WTC11 (cell line): ENCODE measurements at regions not wholly inside any gene's neighbourhood (a gene's known extent, or its start where the extent isn't known, plus 50 kb on each side); places are given as distances from the start of the nearest gene placed in this dataset.

Experiments
- ATAC-seq: fragments of 200-7000 bp; cut with Tn5 transposase; 2 replicates; pipeline ENCODE4 v1.10.0; 2021; ENCODE audit warnings: mild to moderate bottlenecking, moderate library complexity
- CTCF ChIA-PET: fragments of 300-600 bp; sonication (Branson Sonifier 250); formaldehyde crosslinking; loops from one replicate; lab custom pipeline; 2021; ENCODE audit warnings: antibody characterized with exemption; lab: Charles Lee
- POLR2A ChIA-PET: fragments of 350-600 bp; sonication (Branson Sonifier 250); formaldehyde crosslinking; loops from one replicate; lab custom pipeline; 2021; ENCODE audit warnings: antibody characterized with exemption; lab: Charles Lee
- DNase-seq: peaks from one replicate; pipeline ENCODE4 v3.0.0; 2021; ENCODE audit warnings: low spot score
- H3K27ac Mint-ChIP-seq: 2 replicates; pipeline ENCODE4 v1.8.0; 2021; ENCODE audit warnings: mixed read lengths
- H3K27me3 Mint-ChIP-seq: 2 replicates; pipeline ENCODE4 v1.8.0; 2021; ENCODE audit warnings: low read depth, mild to moderate bottlenecking, moderate library complexity, mixed read lengths
- H3K36me3 Mint-ChIP-seq: 2 replicates; pipeline ENCODE4 v1.8.0; 2021; ENCODE audit warnings: mixed read lengths
- H3K4me1 Mint-ChIP-seq: 2 replicates; pipeline ENCODE4 v1.8.0; 2022; ENCODE audit warnings: mixed read lengths
- H3K4me3 Mint-ChIP-seq: 2 replicates; pipeline ENCODE4 v1.8.0; 2021; ENCODE audit warnings: mild to moderate bottlenecking, moderate library complexity, mixed read lengths
- H3K9me3 Mint-ChIP-seq: 2 replicates; pipeline ENCODE4 v1.8.0; 2021; ENCODE audit warnings: mixed read lengths
- CREM ChIP-seq: sonication (generic); formaldehyde crosslinking; IDR thresholded peaks from 2 replicates; pipeline ENCODE4 v1.8.1; 2022; ENCODE audit warnings: mild to moderate bottlenecking, missing genetic modification reagents, moderate library complexity
- FOXP1 ChIP-seq: sonication (generic); formaldehyde crosslinking; IDR thresholded peaks from 2 replicates; pipeline ENCODE4 v1.8.0; 2022; ENCODE audit warnings: missing genetic modification reagents, mild to moderate bottlenecking, moderate library complexity, borderline replicate concordance
- GABPB1 ChIP-seq: sonication (generic); formaldehyde crosslinking; IDR thresholded peaks from 2 replicates; pipeline ENCODE4 v1.8.1; 2023; ENCODE audit warnings: mild to moderate bottlenecking, missing genetic modification reagents
- KAT7 ChIP-seq: sonication (generic); formaldehyde crosslinking; IDR thresholded peaks from 2 replicates; pipeline ENCODE4 v1.8.1; 2023; ENCODE audit warnings: missing genetic modification reagents, mild to moderate bottlenecking, borderline replicate concordance
- MXD4 ChIP-seq: fragments of 250-450 bp; sonication (Bioruptor Pico); IDR thresholded peaks from 2 replicates; pipeline ENCODE4 v1.8.0; 2021; ENCODE audit warnings: mild to moderate bottlenecking, moderate library complexity, borderline replicate concordance
- NR1H2 ChIP-seq: sonication (generic); formaldehyde crosslinking; IDR thresholded peaks from 2 replicates; pipeline ENCODE4 v1.9.0; 2021; ENCODE audit warnings: mild to moderate bottlenecking, moderate library complexity, missing genetic modification reagents
- NR2C2 ChIP-seq: sonication (generic); formaldehyde crosslinking; IDR thresholded peaks from 2 replicates; pipeline ENCODE4 v1.8.0; 2022; ENCODE audit warnings: mild to moderate bottlenecking, missing genetic modification reagents
- OVOL2 ChIP-seq: fragments of 250-450 bp; sonication (Bioruptor Pico); IDR thresholded peaks from 2 replicates; pipeline ENCODE4 v1.9.0; 2021; ENCODE audit warnings: mild to moderate bottlenecking, borderline replicate concordance
- SMAD3 ChIP-seq: sonication (generic); formaldehyde crosslinking; IDR thresholded peaks from 2 replicates; pipeline ENCODE4 v1.8.0; 2022; ENCODE audit warnings: missing genetic modification reagents, mild to moderate bottlenecking, borderline replicate concordance
- SMAD4 ChIP-seq: sonication (generic); formaldehyde crosslinking; IDR thresholded peaks from 2 replicates; pipeline ENCODE4 v1.8.0; 2022; ENCODE audit warnings: mild to moderate bottlenecking, missing genetic modification reagents
- SOX15 ChIP-seq: fragments of 250-450 bp; sonication (Bioruptor Pico); IDR thresholded peaks from 2 replicates; pipeline ENCODE4 v1.9.0; 2021; ENCODE audit warnings: mild to moderate bottlenecking
- TEAD4 ChIP-seq: sonication (generic); formaldehyde crosslinking; IDR thresholded peaks from 2 replicates; pipeline ENCODE4 v1.8.0; 2022; ENCODE audit warnings: mild to moderate bottlenecking, missing genetic modification reagents
- ZBTB21 ChIP-seq: sonication (generic); formaldehyde crosslinking; IDR thresholded peaks from 2 replicates; pipeline ENCODE4 v1.8.1; 2023; ENCODE audit warnings: mild to moderate bottlenecking, missing genetic modification reagents, borderline replicate concordance
- ZMAT4 ChIP-seq: fragments of 250-450 bp; sonication (Bioruptor Pico); IDR thresholded peaks from 2 replicates; pipeline ENCODE4 v1.9.0; 2021; ENCODE audit warnings: mild to moderate bottlenecking
- ZNF121 ChIP-seq: sonication (generic); formaldehyde crosslinking; IDR thresholded peaks from 2 replicates; pipeline ENCODE4 v1.8.0; 2023; ENCODE audit warnings: missing genetic modification reagents
- ZNF423 ChIP-seq: fragments of 250-450 bp; sonication (Bioruptor Pico); IDR thresholded peaks from 2 replicates; pipeline ENCODE4 v2.1.2; 2022; ENCODE audit warnings: mild to moderate bottlenecking, moderate library complexity
- ZNF425 ChIP-seq: fragments of 250-450 bp; sonication (Bioruptor Pico); conservative IDR thresholded peaks from 2 replicates; pipeline ENCODE4 v1.9.0; 2021; ENCODE audit warnings: mild to moderate bottlenecking
- TF ChIP-seq, protein P1 (sequence below): sonication (generic); formaldehyde crosslinking; IDR thresholded peaks from 2 replicates; pipeline ENCODE4 v1.8.0; 2022; ENCODE audit warnings: mild to moderate bottlenecking, missing genetic modification reagents
- TF ChIP-seq, protein P2 (sequence below): sonication (generic); formaldehyde crosslinking; IDR thresholded peaks from 2 replicates; pipeline ENCODE4 v1.8.1; 2022; ENCODE audit warnings: mild to moderate bottlenecking, missing genetic modification reagents, moderate library complexity, borderline replicate concordance

DNA sequence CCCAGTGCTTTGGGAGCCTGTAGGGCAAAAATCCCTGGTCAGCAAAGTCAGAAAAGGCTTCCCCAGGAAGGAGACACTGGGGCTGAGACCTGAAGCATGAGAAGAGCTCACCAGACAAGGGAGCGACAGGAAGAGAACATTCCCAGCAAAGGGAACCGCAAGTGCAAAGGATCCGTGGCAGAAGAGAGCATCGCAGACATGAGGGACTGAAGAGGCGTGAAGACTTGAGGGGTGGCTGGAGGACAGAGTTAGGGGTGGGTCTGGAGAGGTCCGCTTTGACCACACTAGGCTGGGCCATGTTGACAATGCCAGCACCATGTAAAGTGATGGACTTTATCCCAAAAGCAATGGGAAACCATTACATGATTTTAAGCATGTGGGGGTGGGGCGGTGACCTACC lies 128.1 kb upstream of the IRX3 start:
- no peak for TF ChIP-seq NR2C2 (CRISPR knock-in tag)
- TF ChIP-seq, protein P1, sequence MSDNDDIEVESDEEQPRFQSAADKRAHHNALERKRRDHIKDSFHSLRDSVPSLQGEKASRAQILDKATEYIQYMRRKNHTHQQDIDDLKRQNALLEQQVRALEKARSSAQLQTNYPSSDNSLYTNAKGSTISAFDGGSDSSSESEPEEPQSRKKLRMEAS (CRISPR knock-in tag): 0 out of 2 replicates have a peak, but pooled peaks have one; percentile 31
- TF ChIP-seq, all 79 proteins: peak for 1
- peaks cover 18% of the 10 kb centered on the region for H3K4me1 Mint-ChIP-seq
- ATAC-seq (no peak), DNase-seq (no peak)
- no peak overlapping the region for H3K27ac Mint-ChIP-seq
- H3K9me3 Mint-ChIP-seq: peaks cover 10% of the 10 kb centered on the region
- no peak overlapping the region for H3K4me3 Mint-ChIP-seq
- ChIA-PET CTCF (no interaction called here), POLR2A (no interaction called here)
- peaks cover 4% of the 10 kb centered on the region; the same call in 1 of the 2 replicates for H3K36me3 Mint-ChIP-seq
- H3K27me3 Mint-ChIP-seq: peaks cover 15% of the 10 kb centered on the region

DNA sequence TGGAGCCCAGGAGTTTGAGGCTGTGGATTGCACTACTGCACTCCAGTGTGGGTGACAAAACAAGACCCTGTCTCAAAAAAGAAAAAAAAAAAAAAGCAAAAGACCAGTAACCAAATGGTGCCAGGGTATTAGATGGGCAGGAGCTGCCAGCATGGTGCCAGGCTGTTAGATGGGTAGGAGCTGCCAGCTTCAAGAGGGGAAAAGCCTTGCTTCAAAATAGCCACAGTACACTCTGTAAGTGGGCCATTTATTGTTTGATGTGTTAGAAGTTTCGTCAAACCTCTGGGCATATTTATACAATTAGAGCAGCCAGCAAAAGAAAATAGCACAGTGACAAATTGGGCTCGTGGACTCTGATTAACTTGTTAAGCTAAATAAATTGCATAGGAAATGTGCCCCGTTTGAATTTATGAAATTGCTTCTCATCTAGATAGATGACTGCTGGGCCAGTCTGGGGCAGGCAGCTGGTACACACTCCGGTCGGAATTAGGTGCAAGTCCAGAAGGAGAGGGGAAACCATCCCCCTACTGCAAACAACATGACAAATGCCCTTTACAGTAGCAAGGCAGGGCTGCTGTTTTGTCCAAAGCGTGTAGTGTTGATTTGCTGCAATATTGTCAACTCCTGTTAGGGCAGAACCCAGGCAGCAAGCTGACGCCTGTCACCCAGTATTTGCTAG lies 126.3 kb upstream of the IRX3 start:
- Mint-ChIP-seq H3K4me3 (no peak overlapping the region), H3K36me3 (peaks cover 4% of the 10 kb centered on the region; the same call in 1 of the 2 replicates), H3K4me1 (peaks cover 20% of the 10 kb centered on the region), H3K9me3 (peaks cover 10% of the 10 kb centered on the region), H3K27ac (no peak overlapping the region), H3K27me3 (peaks cover 15% of the 10 kb centered on the region)
- ATAC-seq (no peak), DNase-seq (no peak)
- TF ChIP-seq TEAD4: no peak
- no peak for TF ChIP-seq ZMAT4 (CRISPR knock-in tag)
- TF ChIP-seq GABPB1 (CRISPR knock-in tag): no peak
- TF ChIP-seq SOX15 (CRISPR knock-in tag): no peak
- no peak for TF ChIP-seq KAT7 (CRISPR knock-in tag)
- ChIA-PET CTCF (no interaction called here), POLR2A (no interaction called here)

DNA sequence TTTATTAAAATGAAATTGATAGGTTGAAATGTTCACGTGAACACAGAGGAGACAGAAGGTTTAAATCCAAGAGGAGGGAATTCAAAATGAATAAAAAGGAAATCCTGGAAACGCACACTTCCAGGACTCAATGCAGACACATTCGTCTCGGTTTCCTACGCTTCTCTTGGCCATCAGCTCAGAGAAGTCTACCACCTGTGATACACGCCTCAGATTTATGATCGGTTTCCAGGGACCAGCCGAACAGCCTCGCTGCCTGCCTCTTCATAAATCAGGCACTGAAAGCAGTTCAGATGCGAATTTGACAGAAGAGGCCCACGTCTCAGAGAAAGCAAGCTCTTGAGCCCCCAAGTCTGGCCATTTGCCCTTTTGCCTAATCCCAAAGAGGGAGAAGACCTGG lies 125.5 kb upstream of the IRX3 start:
- DNase-seq: no peak
- Mint-ChIP-seq H3K4me3 (no peak overlapping the region), H3K36me3 (peaks cover 4% of the 10 kb centered on the region; the same call in 1 of the 2 replicates), H3K27ac (no peak overlapping the region), H3K9me3 (peaks cover 10% of the 10 kb centered on the region), H3K27me3 (peaks cover 15% of the 10 kb centered on the region), H3K4me1 (peaks cover 20% of the 10 kb centered on the region)
- ChIA-PET POLR2A (no interaction called here), CTCF (interaction anchor here (0.5 to 0.7 kb wide), 2 partner anchors 7 to 1027 kb away, joined by 3 to 4 read pairs; no protein-coding TSS in a partner anchor)
- no peak for ATAC-seq
- TF ChIP-seq, protein P1 (CRISPR knock-in tag): no peak
- no peak for TF ChIP-seq FOXP1 (CRISPR knock-in tag)
- TF ChIP-seq OVOL2: no peak
- TF ChIP-seq CREM: no peak
- TF ChIP-seq SMAD3 (CRISPR knock-in tag): no peak

DNA sequence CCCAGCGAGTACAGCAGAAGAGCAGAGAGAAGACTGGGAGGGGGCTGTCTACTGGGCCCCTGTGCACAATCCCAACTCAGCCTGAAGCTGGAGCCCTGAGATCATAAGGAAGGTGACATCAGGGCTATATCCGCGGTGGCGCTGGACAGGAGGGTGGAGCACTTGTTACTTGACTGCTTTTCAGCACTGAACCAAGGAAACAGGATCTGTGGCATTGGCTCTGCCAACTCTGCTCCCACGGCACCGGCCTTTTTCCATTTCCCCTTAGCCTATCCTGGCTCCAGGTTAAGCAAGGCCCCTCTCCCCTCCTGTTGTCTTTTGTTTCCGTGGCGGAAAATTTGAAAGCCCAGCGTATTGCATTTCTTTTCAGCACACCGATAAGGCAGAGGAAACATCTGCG lies 125.0 kb upstream of the IRX3 start:
- Mint-ChIP-seq H3K36me3 (peaks cover 7% of the 10 kb centered on the region; the same call in 1 of the 2 replicates), H3K27me3 (peaks cover 15% of the 10 kb centered on the region), H3K9me3 (peaks cover 15% of the 10 kb centered on the region), H3K27ac (no peak overlapping the region; the same call in 1 of the 2 replicates), H3K4me3 (no peak overlapping the region), H3K4me1 (peaks cover 20% of the 10 kb centered on the region)
- ChIA-PET CTCF (interaction anchor here (0.7 kb wide), 1 partner anchor 8 kb away, joined by 3 read pairs; no protein-coding TSS in a partner anchor), POLR2A (no interaction called here)
- peak; percentile 90 for ATAC-seq
- TF ChIP-seq ZNF121 (CRISPR knock-in tag) (peak; percentile 42; the same call in 1 of the 2 replicates), MXD4 (CRISPR knock-in tag) (no peak)
- DNase-seq: peak; percentile 34

DNA sequence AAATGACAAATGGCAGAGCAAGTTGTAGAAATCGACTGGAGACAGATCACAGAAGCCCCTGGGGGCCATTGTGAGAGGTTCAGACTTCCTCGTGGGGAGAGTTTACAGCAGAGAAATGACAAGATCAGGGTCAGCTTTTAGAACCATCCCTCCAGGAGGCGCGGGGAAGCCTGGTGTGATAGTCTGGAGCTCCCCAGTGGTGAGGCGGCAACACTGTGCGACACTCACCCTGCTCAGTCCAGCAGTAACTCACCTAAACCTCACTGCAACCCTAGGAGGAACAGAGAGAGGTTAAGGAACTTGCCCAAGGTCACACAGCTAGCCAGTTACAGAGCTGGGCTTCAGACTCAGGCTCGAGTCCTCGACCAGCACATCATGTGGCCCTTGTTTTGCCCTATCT lies 123.4 kb upstream of the IRX3 start:
- POLR2A ChIA-PET: interaction anchor here (0.6 kb wide), 1 partner anchor 28 kb away, joined by 3 read pairs; no protein-coding TSS in a partner anchor

More for the DNA sequence above, 123.4 kb upstream of the IRX3 start:
- Mint-ChIP-seq H3K36me3 (peaks cover 7% of the 10 kb centered on the region; the same call in 1 of the 2 replicates), H3K27me3 (peaks cover 12% of the 10 kb centered on the region; the same call in 1 of the 2 replicates), H3K9me3 (peaks cover 13% of the 10 kb centered on the region), H3K4me3 (no peak overlapping the region), H3K27ac (no peak overlapping the region), H3K4me1 (peaks cover 20% of the 10 kb centered on the region)
- ATAC-seq: no peak; the same call in 1 of the 2 replicates
- no peak for DNase-seq
- CTCF ChIA-PET: interaction anchor here (1.3 kb wide), 1 partner anchor 125 kb away, joined by 5 read pairs; no protein-coding TSS in a partner anchor
- TF ChIP-seq ZBTB21 (no peak), ZNF423 (CRISPR knock-in tag) (0 out of 2 replicates have a peak, but pooled peaks have one; percentile 5), NR1H2 (CRISPR knock-in tag) (no peak), CREM (no peak), SMAD4 (CRISPR knock-in tag) (no peak), ZNF425 (CRISPR knock-in tag) (no peak)
- TF ChIP-seq, protein P2, sequence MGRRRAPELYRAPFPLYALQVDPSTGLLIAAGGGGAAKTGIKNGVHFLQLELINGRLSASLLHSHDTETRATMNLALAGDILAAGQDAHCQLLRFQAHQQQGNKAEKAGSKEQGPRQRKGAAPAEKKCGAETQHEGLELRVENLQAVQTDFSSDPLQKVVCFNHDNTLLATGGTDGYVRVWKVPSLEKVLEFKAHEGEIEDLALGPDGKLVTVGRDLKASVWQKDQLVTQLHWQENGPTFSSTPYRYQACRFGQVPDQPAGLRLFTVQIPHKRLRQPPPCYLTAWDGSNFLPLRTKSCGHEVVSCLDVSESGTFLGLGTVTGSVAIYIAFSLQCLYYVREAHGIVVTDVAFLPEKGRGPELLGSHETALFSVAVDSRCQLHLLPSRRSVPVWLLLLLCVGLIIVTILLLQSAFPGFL: no peak
